ENCODE measurements at regions not wholly inside any gene's neighbourhood (a gene's known extent, or its start where the extent isn't known, plus 50 kb on each side); places are given as distances from the start of the nearest gene placed in this dataset.

GRCh38 chr5:173689737-173690360 lies 73.4 kb upstream of the BOD1 start:
- peak; percentile 47 for DNase-seq (ENCODE audit: low spot score)

GRCh38 chr5:173691931-173692330 lies 75.5 kb upstream of the BOD1 start:
- DNase-seq (ENCODE audit: low spot score) = no peak

DNA sequence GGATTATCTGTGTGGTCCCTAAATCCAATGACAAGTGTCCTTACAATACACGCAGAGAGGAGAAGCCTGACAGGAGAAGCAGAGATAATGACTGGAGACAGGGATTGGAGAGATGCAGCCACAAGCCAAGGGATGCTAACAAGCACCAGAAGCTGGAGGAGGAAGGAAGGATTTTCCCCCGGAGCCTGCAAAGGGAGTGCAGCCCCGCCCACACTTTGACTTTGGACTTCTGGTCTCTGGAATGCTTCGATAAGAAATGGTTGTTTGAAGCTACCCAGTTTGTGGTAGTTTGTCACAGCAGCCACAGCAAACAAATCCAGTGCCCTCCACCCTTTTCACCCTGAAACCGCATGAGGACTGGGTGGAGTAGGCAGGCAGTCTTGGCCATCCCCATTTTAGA lies 77.2 kb upstream of the BOD1 start:
- DNase-seq (ENCODE audit: low spot score) = no peak

DNA sequence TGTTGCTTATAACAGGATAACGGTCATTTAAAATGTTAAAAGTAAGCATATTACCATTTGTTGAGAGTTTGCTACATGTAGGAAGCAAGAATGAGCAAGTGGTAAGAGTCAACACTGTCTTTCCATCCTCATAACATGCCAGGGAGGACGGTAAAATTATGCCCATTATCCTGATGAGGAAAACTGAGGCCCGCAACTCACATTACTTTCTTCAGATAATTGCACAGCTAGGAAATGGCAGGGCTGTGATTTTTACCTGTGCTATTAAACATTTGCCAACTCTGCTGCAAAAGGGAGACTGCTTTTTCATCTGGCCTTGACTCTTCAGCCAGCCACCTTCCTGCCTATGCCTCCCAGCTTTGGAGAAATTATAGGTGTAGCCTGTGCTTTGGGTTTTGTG lies 79.8 kb upstream of the BOD1 start:
- DNase-seq (ENCODE audit: low spot score) = no peak

DNA sequence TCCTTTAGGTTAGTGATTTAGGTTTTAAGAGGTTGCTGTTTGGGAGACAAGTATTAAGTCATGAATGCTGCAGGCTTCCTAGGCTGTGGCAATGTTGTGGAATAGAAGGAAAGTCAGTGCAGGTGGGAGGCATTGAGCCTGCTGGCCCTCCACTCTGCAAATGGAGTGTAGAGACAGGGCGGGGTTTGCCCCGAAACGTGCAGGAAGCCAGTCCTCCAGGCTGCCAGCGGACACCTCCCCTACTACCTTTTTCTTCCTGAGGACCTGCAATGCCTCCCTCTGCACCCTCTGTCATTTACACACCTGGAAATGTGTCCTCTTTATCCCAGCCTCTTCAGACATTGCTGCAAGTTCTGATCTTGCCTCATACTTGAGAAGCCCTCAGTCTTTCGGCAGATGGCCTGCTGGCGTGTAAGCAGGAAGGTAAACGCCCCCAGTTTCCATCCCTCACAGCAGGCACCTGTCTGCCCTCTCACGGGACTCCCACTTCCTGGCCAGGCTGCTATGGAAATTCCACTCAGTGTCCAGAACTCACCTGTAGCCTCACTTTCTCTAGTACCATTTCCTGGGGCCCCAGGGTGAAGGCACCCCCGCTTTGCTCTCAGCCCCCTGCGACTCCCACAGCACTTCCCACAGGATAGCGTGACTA lies 81.6 kb upstream of the BOD1 start:
- peak; percentile 27 for DNase-seq (ENCODE audit: low spot score)

DNA sequence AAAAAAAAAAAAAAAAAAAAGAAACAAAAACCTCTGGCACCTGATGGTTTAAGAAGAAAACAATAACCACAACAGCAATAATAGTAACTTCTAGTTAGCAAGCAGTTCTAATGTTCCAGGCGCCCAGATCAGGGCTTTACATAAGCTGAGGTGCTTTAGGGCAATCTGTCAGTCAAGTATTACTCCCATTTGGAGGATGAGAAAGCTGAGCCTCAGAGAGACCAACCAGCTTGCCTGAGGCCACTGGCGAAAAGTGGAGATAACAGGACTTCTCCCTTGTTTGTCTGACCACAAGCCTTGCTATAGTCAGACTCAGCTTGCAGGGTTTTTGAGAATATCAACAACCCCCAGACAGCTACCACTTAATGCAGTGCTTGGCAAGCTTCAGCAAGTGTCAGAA lies 83.5 kb upstream of the BOD1 start:
- no peak for DNase-seq (ENCODE audit: low spot score)

- DNase-seq (ENCODE audit: low spot score) = no peak
Observed at GRCh38 chr5:173703466-173703865, 87.0 kb upstream of the BOD1 start.

DNA sequence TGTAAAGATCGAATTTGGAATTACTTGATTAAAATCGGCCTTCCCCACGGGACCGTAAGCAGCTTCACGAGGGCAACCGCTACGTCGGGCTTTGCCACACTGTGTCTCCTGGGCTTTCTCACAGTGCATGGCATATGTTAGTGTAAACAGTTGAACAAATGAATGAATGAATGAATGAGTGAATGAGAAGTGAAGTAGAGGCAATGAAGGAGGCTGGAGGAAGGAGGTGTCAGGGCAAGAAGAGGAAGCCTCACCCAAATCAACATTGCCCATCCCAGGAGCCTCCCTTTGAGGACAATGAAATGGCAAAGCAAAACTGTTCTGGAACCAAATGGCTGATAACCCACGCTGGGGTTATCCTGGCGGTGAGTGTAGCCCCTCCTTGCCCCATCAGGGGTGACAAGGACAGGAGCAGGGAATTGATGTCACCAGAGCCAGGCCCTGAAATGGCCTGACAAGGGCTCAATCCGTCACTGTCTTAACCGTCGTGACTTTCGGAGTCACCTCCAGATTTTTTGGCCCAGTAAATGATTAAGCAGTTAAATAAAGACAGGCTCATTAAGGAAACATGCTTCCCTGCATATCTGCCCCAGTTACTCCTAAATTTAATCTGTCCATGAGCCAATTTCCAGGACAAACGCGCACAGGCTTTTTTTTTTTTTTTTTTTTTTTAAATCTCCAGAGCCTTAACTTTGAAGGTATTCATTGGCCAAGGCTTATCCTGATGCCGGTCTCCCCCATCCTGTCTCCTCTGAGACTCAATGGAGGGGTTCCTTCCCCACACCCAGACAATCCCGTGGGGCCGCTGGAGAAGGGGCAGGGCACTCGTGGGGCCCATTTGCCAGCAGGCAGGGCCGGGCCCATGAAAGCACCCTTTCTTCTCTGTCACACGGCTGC lies 88.4 kb upstream of the BOD1 start:
- DNase-seq (ENCODE audit: low spot score) = no peak

GRCh38 chr5:173705512-173706044 lies 89.1 kb upstream of the BOD1 start:
- no peak for DNase-seq (ENCODE audit: low spot score)

GRCh38 chr5:173706700-173707099 lies 90.2 kb upstream of the BOD1 start:
- no peak for DNase-seq (ENCODE audit: low spot score)

DNA sequence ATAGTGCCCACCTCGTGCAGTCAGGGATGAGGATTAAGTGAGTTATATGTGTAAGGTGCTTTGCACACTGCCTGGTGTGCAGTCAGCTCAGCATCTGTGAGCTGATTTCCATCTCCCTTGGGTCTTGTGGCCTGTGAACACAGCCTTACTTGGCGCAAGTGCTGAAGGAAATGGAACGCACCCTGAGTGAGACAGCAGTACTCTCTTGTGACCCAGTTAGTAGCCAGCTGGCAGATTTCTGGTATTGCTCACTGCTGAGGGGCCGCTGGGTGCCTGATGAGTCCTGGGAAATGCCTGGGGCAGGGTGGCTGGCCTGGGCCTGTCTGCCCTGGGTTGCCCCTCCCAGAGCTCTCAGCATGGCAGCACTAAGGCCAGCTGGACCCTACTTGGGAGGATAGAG lies 90.9 kb upstream of the BOD1 start:
- peak; percentile 56 for DNase-seq (ENCODE audit: low spot score)

- no peak for DNase-seq (ENCODE audit: low spot score)
Observed at GRCh38 chr5:173709145-173709544, 92.7 kb upstream of the BOD1 start.

DNA sequence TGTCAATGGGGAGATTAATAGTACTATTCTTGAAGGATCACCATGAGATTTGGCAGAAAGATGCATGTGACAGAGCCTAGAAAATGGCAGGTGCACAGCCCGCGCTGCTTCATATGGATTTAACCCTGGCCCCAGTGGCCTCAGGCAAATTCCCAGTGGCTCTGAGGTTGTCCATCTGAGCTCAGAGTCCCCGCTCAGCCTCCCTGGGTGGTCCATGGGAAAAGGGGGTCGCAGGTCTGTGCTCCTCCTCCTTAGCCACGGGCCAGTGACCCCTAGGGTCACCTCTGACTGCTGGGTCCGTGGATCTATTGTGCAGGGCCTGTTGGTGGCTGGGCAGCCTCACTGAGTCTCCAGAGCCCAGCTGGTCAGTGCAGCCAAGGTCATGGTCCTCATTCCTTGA lies 93.3 kb upstream of the BOD1 start:
- DNase-seq (ENCODE audit: low spot score) = no peak

DNA sequence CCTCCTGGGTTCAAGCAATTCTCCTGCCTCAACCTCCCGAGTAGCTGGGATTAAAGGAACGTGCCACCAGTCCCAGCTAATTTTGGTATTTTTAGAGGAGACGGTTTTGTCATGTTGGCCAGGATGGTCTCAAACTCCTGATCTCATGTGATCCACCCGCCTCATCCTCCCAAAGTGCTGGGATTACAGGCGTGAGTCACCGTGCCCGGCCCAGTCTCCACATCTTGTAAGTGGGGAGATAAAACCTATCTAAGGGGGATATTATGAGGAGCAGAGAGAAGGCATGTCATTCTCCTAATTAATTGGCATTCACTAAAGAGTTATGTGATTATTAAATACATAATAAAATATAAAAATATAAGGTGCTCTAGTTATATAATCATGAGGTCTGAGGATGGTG lies 94.1 kb upstream of the BOD1 start:
- no peak for DNase-seq (ENCODE audit: low spot score)

DNA sequence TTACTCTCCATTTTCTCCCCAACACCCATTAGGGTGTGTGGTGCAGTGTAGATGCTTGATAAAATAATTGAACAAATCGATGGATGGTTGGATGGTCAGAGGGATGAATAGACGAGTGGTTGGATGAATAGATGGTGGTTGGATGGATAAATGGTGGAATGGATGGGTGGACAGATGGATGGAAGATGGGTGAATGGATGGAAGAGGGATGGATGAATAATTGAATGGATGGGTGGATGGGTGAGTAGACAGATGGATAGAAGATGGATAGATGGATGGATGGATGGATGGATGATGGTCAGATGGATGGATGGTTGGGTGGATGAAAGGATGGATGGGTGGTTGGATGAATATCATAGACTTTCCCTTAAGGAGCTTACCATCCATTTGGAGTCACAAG lies 95.0 kb upstream of the BOD1 start:
- DNase-seq (ENCODE audit: low spot score) = no peak

DNA sequence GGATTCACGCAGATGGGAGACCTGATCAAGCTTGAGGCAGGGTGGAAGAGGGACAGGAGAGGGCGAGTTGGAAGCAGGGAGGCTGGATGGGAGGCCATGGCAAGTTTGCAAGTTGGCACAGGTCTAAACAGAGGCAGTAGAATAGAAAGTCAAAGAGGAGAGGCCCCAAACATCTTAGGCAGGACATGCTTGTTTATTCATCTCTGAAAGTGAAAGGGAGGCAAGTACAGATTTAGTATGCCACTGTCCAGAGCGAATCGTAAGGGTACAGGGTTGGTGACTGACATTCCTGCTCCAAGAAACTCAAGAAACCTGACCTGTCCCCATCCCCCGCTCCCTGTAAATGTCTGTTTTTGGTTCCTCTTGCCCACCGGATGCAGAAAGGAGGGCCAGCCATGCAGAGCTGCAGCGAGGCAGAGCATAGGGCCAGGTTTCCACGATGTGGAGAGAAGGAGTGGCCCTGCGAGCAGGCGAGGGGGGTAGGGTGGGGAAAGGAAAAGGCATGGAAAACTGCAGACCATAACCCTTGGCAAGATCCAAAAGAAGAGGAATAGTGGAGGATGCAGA lies 96.2 kb upstream of the BOD1 start:
- DNase-seq (ENCODE audit: low spot score) = no peak

DNA sequence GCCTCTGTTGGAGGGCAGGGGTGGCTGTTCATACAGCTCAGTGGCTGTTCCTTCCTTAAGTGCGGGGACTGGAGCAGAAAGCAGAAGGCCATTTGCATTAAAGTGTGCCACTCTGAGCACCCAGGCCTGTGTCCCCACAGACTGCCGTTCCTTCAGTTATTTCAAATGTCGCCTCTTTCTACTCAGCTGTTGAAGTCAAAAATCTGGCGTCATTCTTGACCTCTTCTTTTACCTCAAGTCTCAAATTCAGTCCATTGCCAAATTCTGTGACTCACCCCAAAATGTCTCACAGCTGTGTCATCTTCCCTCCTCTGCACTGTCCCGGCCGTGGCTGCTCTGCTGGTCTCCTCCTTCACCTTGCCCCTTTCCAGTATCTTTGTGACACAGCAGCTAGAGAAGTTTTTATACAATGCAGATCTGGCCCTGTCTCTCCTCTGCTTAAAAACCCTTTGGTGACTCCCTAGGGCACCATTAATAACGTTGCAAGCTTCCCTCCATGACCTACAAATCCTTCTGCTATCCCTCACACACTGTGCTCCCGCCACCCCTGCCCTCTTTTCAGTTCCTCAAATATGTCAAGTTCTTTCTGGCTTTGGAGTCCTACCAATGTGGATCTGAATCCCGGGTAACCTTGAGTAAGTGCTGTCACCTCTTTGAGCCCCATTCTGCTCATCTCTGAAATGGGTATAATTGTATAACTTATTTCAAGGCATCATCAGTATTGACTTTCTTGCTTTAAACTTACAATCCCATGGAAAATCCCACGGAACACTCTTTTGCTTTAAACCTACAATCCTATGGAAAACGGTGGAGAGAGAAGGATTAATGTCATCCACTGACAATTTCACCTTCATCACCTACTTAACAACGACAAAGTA lies 98.3 kb upstream of the BOD1 start:
- DNase-seq (ENCODE audit: low spot score) = peak; percentile 25

DNA sequence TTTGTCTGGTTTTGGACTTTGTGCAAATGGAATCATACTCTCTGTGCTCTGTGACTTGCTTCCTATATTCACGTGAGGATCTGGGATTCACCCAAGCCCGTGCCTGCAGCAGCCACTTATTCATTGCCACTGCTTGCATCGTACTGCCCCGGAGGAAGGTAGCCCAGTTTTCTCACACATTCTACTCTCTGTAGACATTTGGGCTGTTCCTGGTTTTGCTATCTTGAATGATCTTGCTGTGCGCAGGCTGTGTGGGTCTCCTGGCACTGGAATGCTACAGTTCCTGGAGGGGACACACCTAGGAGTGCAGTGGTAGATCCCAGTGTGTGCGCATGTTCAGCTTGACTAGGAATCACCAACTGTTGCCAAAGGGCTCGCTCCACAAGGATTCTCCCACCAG lies 99.2 kb upstream of the BOD1 start:
- no peak for DNase-seq (ENCODE audit: low spot score)

GRCh38 chr5:173716058-173716682 lies 99.7 kb upstream of the BOD1 start:
- DNase-seq (ENCODE audit: low spot score) = no peak

DNA sequence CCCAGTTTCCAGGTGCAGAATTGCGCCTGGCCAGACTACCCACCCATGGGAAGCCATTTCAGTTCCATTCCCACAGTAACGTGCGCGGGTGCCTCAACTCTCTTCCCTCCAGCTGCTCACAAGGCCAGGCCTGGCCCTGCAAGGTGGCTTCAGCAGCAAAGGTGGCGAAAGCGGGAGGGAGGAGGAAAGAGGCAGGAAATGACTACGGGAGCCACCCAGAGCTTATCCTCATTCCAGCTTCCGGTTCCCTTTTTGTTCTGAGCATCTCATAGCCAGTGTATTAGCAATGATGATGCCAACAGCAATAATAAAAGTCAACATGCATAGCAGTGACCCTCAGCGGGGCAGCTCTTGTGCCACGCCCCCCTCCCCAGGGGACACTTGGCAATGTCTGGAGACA lies 101.5 kb upstream of the BOD1 start:
- DNase-seq (ENCODE audit: low spot score) = no peak

DNA sequence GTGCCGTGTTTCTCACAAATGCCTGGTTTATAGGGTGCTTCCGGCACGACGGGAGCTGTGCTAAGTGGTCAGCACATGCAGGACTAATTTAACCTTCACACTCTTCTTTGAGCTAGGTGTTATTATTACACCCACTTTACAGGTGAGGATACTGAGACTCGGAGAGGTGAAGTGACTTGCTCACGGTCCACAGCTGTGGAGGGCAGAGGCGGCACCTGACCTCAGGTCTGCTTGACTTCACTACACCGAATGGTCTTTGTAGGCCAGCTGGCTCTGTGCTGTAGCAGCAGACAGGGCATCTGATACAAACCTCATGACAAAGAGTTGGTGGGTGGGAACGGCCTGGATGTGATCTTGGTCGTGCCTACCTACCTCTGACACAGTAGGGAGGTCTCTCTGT lies 102.0 kb upstream of the BOD1 start:
- DNase-seq (ENCODE audit: low spot score) = no peak

Measured in germinal center (tissue), 1 donor.